ENCODE measurements at regions not wholly inside any gene's neighbourhood (a gene's known extent, or its start where the extent isn't known, plus 50 kb on each side); places are given as distances from the start of the nearest gene placed in this dataset.

DNA sequence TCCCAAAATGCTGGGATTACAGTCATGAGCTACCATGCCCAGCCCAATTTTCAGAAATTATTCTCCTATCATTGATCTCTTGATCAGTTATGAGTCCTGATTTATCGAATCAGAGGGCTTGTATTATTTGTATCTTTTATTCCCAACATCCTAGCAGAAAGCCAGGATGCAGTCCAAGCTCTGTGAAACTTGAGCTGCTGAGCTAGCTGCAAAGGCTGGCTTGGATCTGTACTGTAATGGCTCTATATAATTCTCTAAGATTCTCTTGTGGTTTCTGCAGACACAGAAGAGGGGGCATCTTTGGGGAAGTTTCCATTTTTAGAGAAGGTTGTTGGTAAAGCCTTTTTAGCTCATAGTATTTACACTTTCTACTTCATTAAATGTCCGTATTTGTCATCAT is 227.1 kb downstream of the MAP2K4 start:
- ATAC-seq, result no peak
- Histone ChIP-seq H3K4me3 (no peak overlapping the region), H3K4me1 (no peaks in the 10 kb centered on the region), H3K27me3 (ENCODE audit: low read depth) (no peaks in the 10 kb centered on the region), H3K9me3 (no peaks in the 10 kb centered on the region), H3K27ac (no peak overlapping the region), H3K36me3 (no peaks in the 10 kb centered on the region)
- intact Hi-C loops (cut with DNase I), result no loop called here
- TF ChIP-seq, protein P1, sequence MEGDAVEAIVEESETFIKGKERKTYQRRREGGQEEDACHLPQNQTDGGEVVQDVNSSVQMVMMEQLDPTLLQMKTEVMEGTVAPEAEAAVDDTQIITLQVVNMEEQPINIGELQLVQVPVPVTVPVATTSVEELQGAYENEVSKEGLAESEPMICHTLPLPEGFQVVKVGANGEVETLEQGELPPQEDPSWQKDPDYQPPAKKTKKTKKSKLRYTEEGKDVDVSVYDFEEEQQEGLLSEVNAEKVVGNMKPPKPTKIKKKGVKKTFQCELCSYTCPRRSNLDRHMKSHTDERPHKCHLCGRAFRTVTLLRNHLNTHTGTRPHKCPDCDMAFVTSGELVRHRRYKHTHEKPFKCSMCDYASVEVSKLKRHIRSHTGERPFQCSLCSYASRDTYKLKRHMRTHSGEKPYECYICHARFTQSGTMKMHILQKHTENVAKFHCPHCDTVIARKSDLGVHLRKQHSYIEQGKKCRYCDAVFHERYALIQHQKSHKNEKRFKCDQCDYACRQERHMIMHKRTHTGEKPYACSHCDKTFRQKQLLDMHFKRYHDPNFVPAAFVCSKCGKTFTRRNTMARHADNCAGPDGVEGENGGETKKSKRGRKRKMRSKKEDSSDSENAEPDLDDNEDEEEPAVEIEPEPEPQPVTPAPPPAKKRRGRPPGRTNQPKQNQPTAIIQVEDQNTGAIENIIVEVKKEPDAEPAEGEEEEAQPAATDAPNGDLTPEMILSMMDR (IDR thresholded peaks at IDR 0.05), result no peak
- DNase-seq, result no peak

DNA sequence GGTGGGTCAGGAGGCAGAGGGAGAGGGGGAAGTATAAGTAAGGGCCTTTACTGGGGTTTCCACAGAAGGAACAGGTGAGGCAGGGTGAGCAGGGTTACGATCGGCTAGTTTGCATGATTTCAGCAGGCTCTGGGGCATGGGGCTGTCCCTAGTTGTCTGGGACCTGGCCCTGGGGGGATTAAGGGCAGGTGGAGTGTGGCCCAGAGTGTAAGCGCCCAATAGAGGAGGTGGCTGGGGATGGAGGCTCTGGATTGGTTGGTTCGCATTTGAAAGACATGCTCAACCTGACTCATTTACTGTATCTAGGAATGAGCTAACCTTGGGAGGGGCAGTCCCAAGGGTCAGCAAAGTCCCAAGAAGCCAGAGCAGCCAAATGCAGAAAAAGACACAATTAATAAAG is 230.3 kb downstream of the MAP2K4 start:
- no peak for ATAC-seq
- no peak overlapping the region for H3K4me3 ChIP-seq
- intact Hi-C loops (cut with DNase I), result no loop called here
- H3K27ac ChIP-seq, result no peak overlapping the region
- H3K27me3 ChIP-seq (ENCODE audit: low read depth), result no peaks in the 10 kb centered on the region
- DNase-seq, result no peak
- no peaks in the 10 kb centered on the region for H3K4me1 ChIP-seq
- TF ChIP-seq, protein P1 (IDR thresholded peaks at IDR 0.05), result no peak
- no peaks in the 10 kb centered on the region for H3K9me3 ChIP-seq
- no peaks in the 10 kb centered on the region for H3K36me3 ChIP-seq

DNA sequence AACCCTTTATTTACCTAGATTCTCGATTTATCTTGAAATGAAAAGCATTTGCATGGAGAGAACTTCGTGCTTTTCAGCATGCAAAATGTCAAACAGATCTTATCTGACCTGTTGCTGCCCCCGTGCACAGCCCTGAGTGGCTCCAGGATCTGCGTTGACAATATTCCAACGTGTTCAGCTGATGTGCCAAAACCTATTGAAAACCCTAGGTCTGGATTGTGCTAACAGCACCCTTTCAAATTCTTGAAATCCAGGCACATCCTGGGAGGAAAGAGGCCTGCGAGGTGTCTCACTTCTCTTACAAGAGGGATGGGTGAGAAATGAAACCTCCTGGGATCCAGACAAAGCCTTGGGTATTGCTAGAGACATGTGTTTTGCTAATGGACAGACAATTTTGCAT is 231.8 kb downstream of the MAP2K4 start:
- H3K4me3 ChIP-seq, result no peak overlapping the region
- no peak for DNase-seq
- intact Hi-C loops (cut with DNase I), result no loop called here
- H3K9me3 ChIP-seq, result no peaks in the 10 kb centered on the region
- no peaks in the 10 kb centered on the region for H3K27me3 ChIP-seq (ENCODE audit: low read depth)
- H3K4me1 ChIP-seq, result no peaks in the 10 kb centered on the region
- TF ChIP-seq, protein P1 (IDR thresholded peaks at IDR 0.05), result no peak
- no peak for ATAC-seq
- no peaks in the 10 kb centered on the region for H3K36me3 ChIP-seq
- no peak overlapping the region for H3K27ac ChIP-seq

DNA sequence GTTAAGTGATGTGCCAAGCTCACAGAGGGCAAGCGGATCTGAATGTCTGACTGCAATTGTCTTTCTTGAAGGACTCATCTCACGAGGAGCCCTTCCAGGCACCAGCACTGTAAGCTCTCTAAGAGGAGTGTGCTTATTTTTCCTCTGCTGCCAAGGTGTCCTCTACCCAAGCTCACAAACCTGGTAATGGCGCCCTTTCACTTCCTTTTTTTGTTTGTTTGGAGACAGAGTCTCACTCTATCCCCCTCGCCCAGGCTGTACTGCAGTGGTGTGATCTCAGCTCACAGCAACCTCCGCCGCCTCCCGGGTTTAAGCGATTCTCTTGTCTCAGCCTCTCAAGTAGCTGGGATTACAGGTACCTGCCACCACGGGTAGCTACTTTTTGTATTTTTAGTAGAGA is 233.8 kb downstream of the MAP2K4 start:
- DNase-seq (no peak), ATAC-seq (no peak)
- intact Hi-C loops (cut with DNase I), result no loop called here
- no peaks in the 10 kb centered on the region for H3K36me3 ChIP-seq
- no peak overlapping the region for H3K4me3 ChIP-seq
- no peaks in the 10 kb centered on the region for H3K4me1 ChIP-seq
- TF ChIP-seq, protein P1 (IDR thresholded peaks at IDR 0.05), result no peak
- no peaks in the 10 kb centered on the region for H3K9me3 ChIP-seq
- no peak overlapping the region for H3K27ac ChIP-seq
- no peaks in the 10 kb centered on the region for H3K27me3 ChIP-seq (ENCODE audit: low read depth)

DNA sequence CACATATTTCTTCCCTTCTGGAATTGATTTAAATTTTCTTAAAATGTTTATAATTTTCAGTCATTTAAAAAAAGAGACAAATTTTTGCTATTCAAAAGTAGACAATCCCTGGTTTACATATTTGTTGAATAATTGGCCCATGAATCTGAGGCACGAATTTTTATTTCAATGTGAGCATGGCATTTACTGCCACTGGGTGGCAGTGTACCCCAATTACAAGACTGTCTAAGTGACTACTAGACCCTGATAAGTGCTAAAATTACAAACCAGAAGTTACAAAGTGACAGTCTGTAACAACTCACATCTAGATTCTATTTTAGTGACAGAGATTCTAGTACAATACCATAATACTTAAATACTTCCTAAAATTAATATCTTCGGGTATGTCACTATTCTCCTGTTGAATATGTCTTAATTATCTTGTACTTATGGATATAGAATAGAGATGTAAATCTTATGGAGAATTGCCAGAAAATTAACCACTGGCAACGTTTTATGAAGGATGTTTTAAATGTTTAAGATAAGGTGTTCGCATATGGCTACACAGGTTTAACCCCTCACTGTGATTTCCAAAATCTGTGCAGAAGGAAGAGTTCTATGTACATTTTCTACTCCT is 235.8 kb downstream of the MAP2K4 start:
- Histone ChIP-seq H3K4me3 (no peak overlapping the region), H3K9me3 (no peaks in the 10 kb centered on the region), H3K4me1 (no peaks in the 10 kb centered on the region), H3K36me3 (no peaks in the 10 kb centered on the region), H3K27ac (no peak overlapping the region), H3K27me3 (ENCODE audit: low read depth) (no peaks in the 10 kb centered on the region)
- TF ChIP-seq, protein P1 (IDR thresholded peaks at IDR 0.05), result peak; percentile 77
- ATAC-seq, result no peak
- no peak for DNase-seq
- intact Hi-C loops (cut with DNase I), result no loop called here

DNA sequence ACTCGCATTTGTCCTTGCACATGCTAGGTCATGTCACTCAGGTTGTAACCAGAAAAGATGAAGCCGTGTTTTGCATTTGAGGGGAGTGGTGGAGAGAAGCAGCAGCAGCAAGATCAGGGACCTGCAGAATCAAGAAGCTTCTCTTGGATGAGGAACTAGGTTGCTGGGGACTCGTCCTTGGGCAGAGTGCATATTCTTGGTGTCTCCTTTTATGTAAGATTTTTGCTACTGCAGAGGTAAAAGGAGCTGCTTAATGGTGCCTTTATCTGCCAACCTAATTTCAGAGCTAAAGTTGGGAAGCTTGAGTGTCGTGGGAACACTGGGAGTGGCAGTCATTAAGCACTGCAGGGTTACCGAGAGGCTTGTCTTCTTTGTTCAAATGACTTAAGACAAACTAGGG is 236.5 kb downstream of the MAP2K4 start:
- H3K27ac ChIP-seq, result no peak overlapping the region
- intact Hi-C loops (cut with DNase I), result no loop called here
- TF ChIP-seq, protein P1 (IDR thresholded peaks at IDR 0.05), result no peak
- ATAC-seq (no peak), DNase-seq (no peak)
- H3K4me3 ChIP-seq, result no peak overlapping the region
- H3K27me3 ChIP-seq (ENCODE audit: low read depth), result no peaks in the 10 kb centered on the region
- no peaks in the 10 kb centered on the region for H3K9me3 ChIP-seq
- no peaks in the 10 kb centered on the region for H3K4me1 ChIP-seq
- no peaks in the 10 kb centered on the region for H3K36me3 ChIP-seq

Data from lower lobe of right lung (tissue), 2 donors.